ENCODE measurements at regions not wholly inside any gene's neighbourhood (a gene's known extent, or its start where the extent isn't known, plus 50 kb on each side); places are given as distances from the start of the nearest gene placed in this dataset.
A peak's percentile ranks its signal among the peaks of the same experiment; 100 is the strongest.

GRCh38 chr7:12064586-12065127, 146.4 kb upstream of the TMEM106B start:
- peaks cover 3% of the 10 kb centered on the region for H3K4me1 ChIP-seq (ENCODE audit: control insufficient read depth, insufficient read depth, low read length)
- H3K9me3 ChIP-seq (ENCODE audit: control insufficient read depth, low read depth, low read length): no peaks in the 10 kb centered on the region
- WGBS (ENCODE audit: insufficient coverage, low lambda C conversion rate): 40% methylated on average over 1 of the region's 1 CpG
- no peak overlapping the region for H3K4me3 ChIP-seq (ENCODE audit: low read length)
- DNase-seq: no peak
- no peak overlapping the region for H3K27ac ChIP-seq (ENCODE audit: low read length)
- H3K27me3 ChIP-seq (ENCODE audit: control insufficient read depth, insufficient read depth, low read length): no peaks in the 10 kb centered on the region
- H3K36me3 ChIP-seq (ENCODE audit: control insufficient read depth, insufficient read depth, low read length): no peaks in the 10 kb centered on the region

GRCh38 chr7:12066004-12066403, 145.1 kb upstream of the TMEM106B start:
- Histone ChIP-seq H3K27ac (ENCODE audit: low read length) (no peak overlapping the region), H3K9me3 (ENCODE audit: control insufficient read depth, low read depth, low read length) (no peaks in the 10 kb centered on the region), H3K36me3 (ENCODE audit: control insufficient read depth, insufficient read depth, low read length) (no peaks in the 10 kb centered on the region), H3K4me1 (ENCODE audit: control insufficient read depth, insufficient read depth, low read length) (peaks cover 3% of the 10 kb centered on the region), H3K27me3 (ENCODE audit: control insufficient read depth, insufficient read depth, low read length) (no peaks in the 10 kb centered on the region), H3K4me3 (ENCODE audit: low read length) (no peak overlapping the region)
- 94% methylated on average over 3 of the region's 4 CpGs for WGBS (ENCODE audit: insufficient coverage, low lambda C conversion rate)
- no peak for DNase-seq

GRCh38 chr7:12066521-12066920, 144.6 kb upstream of the TMEM106B start:
- 0% methylated on average over 1 of the region's 2 CpGs for WGBS (ENCODE audit: insufficient coverage, low lambda C conversion rate)
- no peaks in the 10 kb centered on the region for H3K27me3 ChIP-seq (ENCODE audit: control insufficient read depth, insufficient read depth, low read length)
- no peak overlapping the region for H3K4me3 ChIP-seq (ENCODE audit: low read length)
- H3K36me3 ChIP-seq (ENCODE audit: control insufficient read depth, insufficient read depth, low read length): no peaks in the 10 kb centered on the region
- peak; percentile 24 to 58 for DNase-seq
- H3K9me3 ChIP-seq (ENCODE audit: control insufficient read depth, low read depth, low read length): no peaks in the 10 kb centered on the region
- H3K27ac ChIP-seq (ENCODE audit: low read length): no peak overlapping the region
- H3K4me1 ChIP-seq (ENCODE audit: control insufficient read depth, insufficient read depth, low read length): peaks cover 3% of the 10 kb centered on the region

GRCh38 chr7:12067156-12067831, 143.8 kb upstream of the TMEM106B start:
- Histone ChIP-seq H3K4me3 (ENCODE audit: low read length) (no peak overlapping the region), H3K36me3 (ENCODE audit: control insufficient read depth, insufficient read depth, low read length) (no peaks in the 10 kb centered on the region), H3K4me1 (ENCODE audit: control insufficient read depth, insufficient read depth, low read length) (peaks cover 3% of the 10 kb centered on the region), H3K27ac (ENCODE audit: low read length) (no peak overlapping the region), H3K9me3 (ENCODE audit: control insufficient read depth, low read depth, low read length) (no peaks in the 10 kb centered on the region), H3K27me3 (ENCODE audit: control insufficient read depth, insufficient read depth, low read length) (no peaks in the 10 kb centered on the region)
- WGBS (ENCODE audit: insufficient coverage, low lambda C conversion rate): no CpG with 5 or more reads among the region's 13 CpGs
- DNase-seq: peak; percentile 39 to 41

GRCh38 chr7:12069757-12070156, 141.3 kb upstream of the TMEM106B start:
- no peak for DNase-seq
- WGBS (ENCODE audit: insufficient coverage, low lambda C conversion rate): no CpG with 5 or more reads among the region's 1 CpG
- no peak overlapping the region for H3K27ac ChIP-seq (ENCODE audit: low read length)
- H3K27me3 ChIP-seq (ENCODE audit: control insufficient read depth, insufficient read depth, low read length): no peaks in the 10 kb centered on the region
- H3K4me3 ChIP-seq (ENCODE audit: low read length): no peak overlapping the region
- no peaks in the 10 kb centered on the region for H3K36me3 ChIP-seq (ENCODE audit: control insufficient read depth, insufficient read depth, low read length)
- H3K4me1 ChIP-seq (ENCODE audit: control insufficient read depth, insufficient read depth, low read length): peaks cover 3% of the 10 kb centered on the region
- no peaks in the 10 kb centered on the region for H3K9me3 ChIP-seq (ENCODE audit: control insufficient read depth, low read depth, low read length)

GRCh38 chr7:12074889-12075288, 136.2 kb upstream of the TMEM106B start:
- Histone ChIP-seq H3K9me3 (ENCODE audit: control insufficient read depth, low read depth, low read length) (no peaks in the 10 kb centered on the region), H3K4me1 (ENCODE audit: control insufficient read depth, insufficient read depth, low read length) (no peaks in the 10 kb centered on the region), H3K27ac (ENCODE audit: low read length) (no peak overlapping the region), H3K4me3 (ENCODE audit: low read length) (no peak overlapping the region), H3K36me3 (ENCODE audit: control insufficient read depth, insufficient read depth, low read length) (no peaks in the 10 kb centered on the region), H3K27me3 (ENCODE audit: control insufficient read depth, insufficient read depth, low read length) (no peaks in the 10 kb centered on the region)
- WGBS (ENCODE audit: insufficient coverage, low lambda C conversion rate): 83% methylated on average over 1 of the region's 1 CpG
- DNase-seq: no peak

- 80% methylated on average over 2 of the region's 3 CpGs for whole genome bisulfite sequencing (ENCODE audit: insufficient coverage, low lambda C conversion rate)
- no peak for DNase-seq
- Histone ChIP-seq H3K4me1 (ENCODE audit: control insufficient read depth, insufficient read depth, low read length) (no peaks in the 10 kb centered on the region), H3K27me3 (ENCODE audit: control insufficient read depth, insufficient read depth, low read length) (no peaks in the 10 kb centered on the region), H3K4me3 (ENCODE audit: low read length) (no peak overlapping the region), H3K27ac (ENCODE audit: low read length) (no peak overlapping the region), H3K36me3 (ENCODE audit: control insufficient read depth, insufficient read depth, low read length) (no peaks in the 10 kb centered on the region), H3K9me3 (ENCODE audit: control insufficient read depth, low read depth, low read length) (no peaks in the 10 kb centered on the region)
Measured at GRCh38 chr7:12080006-12080405, 131.1 kb upstream of the TMEM106B start.

GRCh38 chr7:12085516-12085915, 125.6 kb upstream of the TMEM106B start:
- Histone ChIP-seq H3K4me3 (ENCODE audit: low read length) (no peak overlapping the region), H3K4me1 (ENCODE audit: control insufficient read depth, insufficient read depth, low read length) (no peaks in the 10 kb centered on the region), H3K27me3 (ENCODE audit: control insufficient read depth, insufficient read depth, low read length) (no peaks in the 10 kb centered on the region), H3K36me3 (ENCODE audit: control insufficient read depth, insufficient read depth, low read length) (no peaks in the 10 kb centered on the region), H3K9me3 (ENCODE audit: control insufficient read depth, low read depth, low read length) (peaks cover 3% of the 10 kb centered on the region), H3K27ac (ENCODE audit: low read length) (peak overlapping the region; percentile 5)
- WGBS (ENCODE audit: insufficient coverage, low lambda C conversion rate): no CpG with 5 or more reads among the region's 1 CpG
- DNase-seq: peak; percentile 37 to 72

GRCh38 chr7:12089951-12090756, 120.9 kb upstream of the TMEM106B start:
- peaks cover 3% of the 10 kb centered on the region for H3K9me3 ChIP-seq (ENCODE audit: control insufficient read depth, low read depth, low read length)
- DNase-seq: no peak
- no peaks in the 10 kb centered on the region for H3K27me3 ChIP-seq (ENCODE audit: control insufficient read depth, insufficient read depth, low read length)
- no peak overlapping the region for H3K27ac ChIP-seq (ENCODE audit: low read length)
- no peaks in the 10 kb centered on the region for H3K36me3 ChIP-seq (ENCODE audit: control insufficient read depth, insufficient read depth, low read length)
- no peak overlapping the region for H3K4me3 ChIP-seq (ENCODE audit: low read length)
- H3K4me1 ChIP-seq (ENCODE audit: control insufficient read depth, insufficient read depth, low read length): peaks cover 4% of the 10 kb centered on the region
- WGBS (ENCODE audit: insufficient coverage, low lambda C conversion rate): no CpG with 5 or more reads among the region's 9 CpGs

- Histone ChIP-seq H3K4me3 (ENCODE audit: low read length) (no peak overlapping the region), H3K27ac (ENCODE audit: low read length) (peak overlapping the region; percentile 10), H3K36me3 (ENCODE audit: control insufficient read depth, insufficient read depth, low read length) (no peaks in the 10 kb centered on the region), H3K9me3 (ENCODE audit: control insufficient read depth, low read depth, low read length) (peaks cover 3% of the 10 kb centered on the region), H3K4me1 (ENCODE audit: control insufficient read depth, insufficient read depth, low read length) (peaks cover 4% of the 10 kb centered on the region), H3K27me3 (ENCODE audit: control insufficient read depth, insufficient read depth, low read length) (no peaks in the 10 kb centered on the region)
- no CpG with 5 or more reads among the region's 5 CpGs for WGBS (ENCODE audit: insufficient coverage, low lambda C conversion rate)
- peak; percentile 60 to 87 for DNase-seq
Measured at GRCh38 chr7:12090757-12091221, 120.3 kb upstream of the TMEM106B start.

Data from large intestine (tissue), 3 donors.